ENCODE measurements at regions not wholly inside any gene's neighbourhood (a gene's known extent, or its start where the extent isn't known, plus 50 kb on each side); places are given as distances from the start of the nearest gene placed in this dataset.

DNA sequence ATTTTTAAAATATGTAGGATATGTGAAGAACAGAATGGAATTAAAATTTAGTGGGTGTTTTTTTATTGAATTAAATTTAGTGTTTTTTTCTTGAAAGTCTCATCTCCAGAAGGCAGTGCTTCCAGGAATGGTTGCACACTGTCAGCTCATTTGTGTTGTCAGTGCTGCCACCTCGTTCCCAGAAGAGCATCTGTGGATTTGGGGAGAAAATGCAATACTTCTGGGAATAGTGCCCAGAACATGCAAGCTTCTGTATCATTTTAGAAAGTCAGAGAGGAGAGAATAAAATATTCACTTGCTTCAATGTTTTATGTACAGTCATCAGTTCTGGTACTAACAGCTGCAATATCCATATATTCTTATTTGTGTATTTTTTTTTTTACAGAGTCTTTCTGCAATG is 608.8 kb downstream of the PCDH7 start:
- no peak overlapping the region for H3K56ac ChIP-seq (replicated peaks; ENCODE audit: insufficient read length, low read depth, low read length)
- H3K9ac ChIP-seq (replicated peaks in 1 of 4; ENCODE audit: extremely low read depth in 1 of 4, low read depth in 3 of 4, low read length in 3 of 4) = no peak overlapping the region
- DNase-seq (ENCODE audit: low read depth in 1 of 2, low spot score in 2 of 2) = no peak
- H2BK12ac ChIP-seq (ENCODE audit: low read depth, low read length) = no peak overlapping the region
- H3K27me3 ChIP-seq (replicated peaks in 1 of 4; ENCODE audit: control insufficient read depth in 3 of 4, extremely low read depth in 1 of 4, insufficient read depth in 3 of 4, low read length in 3 of 4) = peaks cover 0 to 1% (median 0%) of the 10 kb centered on the region in 4 experiments; a peak in 1 of 7 replicates
- no peak overlapping the region for H3K4ac ChIP-seq (replicated peaks; ENCODE audit: insufficient read length, low read depth, low read length)
- no peak for FAIRE-seq
- H3K4me3 ChIP-seq (ENCODE audit: extremely low read depth in 1 of 4, insufficient read depth in 2 of 4, low read depth in 3 of 4, low read length in 4 of 4) = no peak overlapping the region
- no peak overlapping the region for H2BK5ac ChIP-seq (ENCODE audit: low read depth, low read length)
- CTCF ChIA-PET (ENCODE audit: partially characterized antibody) = interaction anchor here (0.9 to 1.1 kb wide), 2 partner anchors 9 to 209 kb away, joined by 3 read pairs; no protein-coding TSS in a partner anchor
- no peak overlapping the region for H2BK15ac ChIP-seq (ENCODE audit: low read length)
- no peak overlapping the region for H3K14ac ChIP-seq (ENCODE audit: insufficient read length)
- POLR2A ChIA-PET (ENCODE audit: partially characterized antibody) = no interaction called here
- no peak overlapping the region for H3K18ac ChIP-seq (ENCODE audit: extremely low read depth, low read length)
- no peak overlapping the region for H4K8ac ChIP-seq (ENCODE audit: extremely low read depth, insufficient read depth, low read length)
- H3K79me1 ChIP-seq (ENCODE audit: low read depth, low read length) = no peaks in the 10 kb centered on the region
- no peak overlapping the region for H3K27ac ChIP-seq (ENCODE audit: low read depth, low read length)
- no peaks in the 10 kb centered on the region for H3K36me3 ChIP-seq (ENCODE audit: control insufficient read depth in 2 of 4, insufficient read depth in 4 of 4, low read length in 3 of 4)
- no peak overlapping the region for H2BK120ac ChIP-seq (replicated peaks; ENCODE audit: low read depth, low read length)
- no peaks in the 10 kb centered on the region for H3K79me2 ChIP-seq (ENCODE audit: control insufficient read depth in 1 of 2, insufficient read depth in 2 of 2, low read length in 2 of 2)
- no peak overlapping the region for H4K5ac ChIP-seq (ENCODE audit: insufficient read length, low read depth, low read length)
- WGBS, 2 experiments (ENCODE audit: extremely low coverage in 1 of 2, insufficient coverage in 1 of 2, insufficient read length in 1 of 2, insufficient replicate concordance in 2 of 2, low coverage in 1 of 2, low lambda C conversion rate in 2 of 2, missing lambda C conversion rate in 1 of 2) = 100% methylated on average over 1 of the region's 1 CpG; no CpG with 5 or more reads in 1 of the 2 experiments
- H3K23me2 ChIP-seq (ENCODE audit: low read depth, low read length) = no peaks in the 10 kb centered on the region
- no peak overlapping the region for H2BK20ac ChIP-seq (ENCODE audit: low read length)
- TF ChIP-seq USF2 (IDR thresholded peaks at IDR 0.05; ENCODE audit: low read length) (no peak), POU5F1 (IDR thresholded peaks at IDR 0.05; ENCODE audit: low read depth, low read length) (no peak), NANOG (IDR thresholded peaks at IDR 0.05; ENCODE audit: insufficient read depth, low read depth, low read length, poor library complexity, severe bottlenecking) (no peak), CBX5 (IDR thresholded peaks at IDR 0.05; ENCODE audit: low read depth, low read length) (no peak), GABPA (IDR thresholded peaks at IDR 0.05; ENCODE audit: borderline replicate concordance, insufficient read depth, low read length) (no peak), ZNF274 (IDR thresholded peaks at IDR 0.05; ENCODE audit: borderline replicate concordance, extremely low read depth, low read length) (no peak)
- TF ChIP-seq, protein P1, sequence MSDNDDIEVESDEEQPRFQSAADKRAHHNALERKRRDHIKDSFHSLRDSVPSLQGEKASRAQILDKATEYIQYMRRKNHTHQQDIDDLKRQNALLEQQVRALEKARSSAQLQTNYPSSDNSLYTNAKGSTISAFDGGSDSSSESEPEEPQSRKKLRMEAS (IDR thresholded peaks at IDR 0.05) = no peak
- no peak overlapping the region for H3K4me2 ChIP-seq (ENCODE audit: insufficient read depth in 1 of 2, low read depth in 2 of 2, low read length in 2 of 2)
- H4K20me1 ChIP-seq (replicated peaks in 1 of 2; ENCODE audit: control insufficient read depth in 1 of 2, insufficient read depth in 2 of 2, low read length in 2 of 2) = no peaks in the 10 kb centered on the region
- H2AK5ac ChIP-seq (ENCODE audit: low read depth, low read length) = no peak overlapping the region
- no peaks in the 10 kb centered on the region for H3K9me3 ChIP-seq (ENCODE audit: insufficient read depth in 2 of 2, low read depth in 1 of 2, low read length in 1 of 2)
- no peak overlapping the region for H4K91ac ChIP-seq (replicated peaks; ENCODE audit: insufficient read length, low read length)
- H3K4me1 ChIP-seq (replicated peaks in 1 of 4; ENCODE audit: control insufficient read depth in 3 of 4, insufficient read depth in 4 of 4, low read length in 3 of 4) = no peaks in the 10 kb centered on the region
- H3K23ac ChIP-seq (ENCODE audit: insufficient read length) = no peak overlapping the region
- no peak overlapping the region for H2AFZ ChIP-seq (ENCODE audit: low read length)
